ENCODE measurements at regions not wholly inside any gene's neighbourhood (a gene's known extent, or its start where the extent isn't known, plus 50 kb on each side); places are given as distances from the start of the nearest gene placed in this dataset.

DNA sequence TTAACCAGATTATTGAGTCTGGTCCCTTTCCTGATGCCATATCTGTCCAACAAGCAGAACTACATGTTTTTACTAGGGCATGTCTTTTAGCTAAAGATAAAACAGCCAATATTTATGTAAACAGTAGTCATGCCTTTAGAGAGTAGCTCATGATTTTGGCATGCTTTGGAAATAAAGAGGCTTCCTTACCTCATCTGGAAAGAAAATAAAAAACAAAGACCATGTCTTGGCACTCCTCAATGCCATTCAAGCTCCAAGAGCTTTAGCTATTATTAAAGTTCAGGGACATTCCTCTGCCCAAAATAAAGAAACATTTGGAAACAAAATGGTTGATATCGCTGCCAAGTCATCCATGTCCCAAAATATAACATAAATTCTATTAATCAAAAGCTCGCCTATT, 202.4 kb downstream of the URB2 start:
- intact Hi-C loops (cut with DNase I; ENCODE audit: low total_unique reads): no loop called here
- no peak overlapping the region for H3K27ac ChIP-seq

DNA sequence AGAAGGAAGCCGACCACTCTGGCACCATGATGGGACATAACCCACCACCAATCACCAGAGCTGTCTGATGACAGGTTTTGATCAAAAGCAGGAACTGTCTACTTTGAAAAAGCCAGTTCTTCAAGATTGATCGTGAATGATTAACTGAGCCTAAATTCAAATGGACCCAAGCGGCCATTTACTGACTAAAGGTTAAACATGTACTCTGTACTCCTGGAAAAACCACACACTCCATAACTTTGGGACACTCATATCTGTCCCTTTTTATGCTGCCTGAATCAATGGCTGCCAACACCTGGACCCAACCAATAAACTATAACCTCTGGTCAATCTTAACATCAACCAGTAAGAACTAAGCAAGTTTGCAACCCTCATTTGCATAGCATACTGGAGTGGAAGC, 206.6 kb downstream of the URB2 start:
- DNase-seq (ENCODE audit: low spot score in 2 of 2): no peak
- no peak overlapping the region for H3K27ac ChIP-seq
- no peaks in the 10 kb centered on the region for H3K9me3 ChIP-seq
- H3K36me3 ChIP-seq: no peaks in the 10 kb centered on the region
- TF ChIP-seq POLR2A (IDR thresholded peaks at IDR 0.05): no peak
- TF ChIP-seq, protein P1, sequence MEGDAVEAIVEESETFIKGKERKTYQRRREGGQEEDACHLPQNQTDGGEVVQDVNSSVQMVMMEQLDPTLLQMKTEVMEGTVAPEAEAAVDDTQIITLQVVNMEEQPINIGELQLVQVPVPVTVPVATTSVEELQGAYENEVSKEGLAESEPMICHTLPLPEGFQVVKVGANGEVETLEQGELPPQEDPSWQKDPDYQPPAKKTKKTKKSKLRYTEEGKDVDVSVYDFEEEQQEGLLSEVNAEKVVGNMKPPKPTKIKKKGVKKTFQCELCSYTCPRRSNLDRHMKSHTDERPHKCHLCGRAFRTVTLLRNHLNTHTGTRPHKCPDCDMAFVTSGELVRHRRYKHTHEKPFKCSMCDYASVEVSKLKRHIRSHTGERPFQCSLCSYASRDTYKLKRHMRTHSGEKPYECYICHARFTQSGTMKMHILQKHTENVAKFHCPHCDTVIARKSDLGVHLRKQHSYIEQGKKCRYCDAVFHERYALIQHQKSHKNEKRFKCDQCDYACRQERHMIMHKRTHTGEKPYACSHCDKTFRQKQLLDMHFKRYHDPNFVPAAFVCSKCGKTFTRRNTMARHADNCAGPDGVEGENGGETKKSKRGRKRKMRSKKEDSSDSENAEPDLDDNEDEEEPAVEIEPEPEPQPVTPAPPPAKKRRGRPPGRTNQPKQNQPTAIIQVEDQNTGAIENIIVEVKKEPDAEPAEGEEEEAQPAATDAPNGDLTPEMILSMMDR (IDR thresholded peaks at IDR 0.05): no peak
- no peak for TF ChIP-seq POLR2AphosphoS5 (IDR thresholded peaks at IDR 0.05)
- H3K4me1 ChIP-seq: no peaks in the 10 kb centered on the region
- no peak overlapping the region for H3K4me3 ChIP-seq
- intact Hi-C loops (cut with DNase I; ENCODE audit: low total_unique reads): no loop called here
- H3K27me3 ChIP-seq: peaks cover 0 to 4% of the 10 kb centered on the region in 2 donors

More for the DNA sequence above, 202.4 kb downstream of the URB2 start:
- H3K27me3 ChIP-seq: no peaks in the 10 kb centered on the region
- TF ChIP-seq, protein P1 (IDR thresholded peaks at IDR 0.05): no peak
- TF ChIP-seq POLR2A (IDR thresholded peaks at IDR 0.05) (no peak), POLR2AphosphoS5 (IDR thresholded peaks at IDR 0.05) (no peak)
- no peak overlapping the region for H3K4me3 ChIP-seq
- H3K36me3 ChIP-seq: no peaks in the 10 kb centered on the region
- H3K9me3 ChIP-seq: no peaks in the 10 kb centered on the region
- no peak for DNase-seq (ENCODE audit: low spot score in 2 of 2)
- H3K4me1 ChIP-seq: no peaks in the 10 kb centered on the region

DNA sequence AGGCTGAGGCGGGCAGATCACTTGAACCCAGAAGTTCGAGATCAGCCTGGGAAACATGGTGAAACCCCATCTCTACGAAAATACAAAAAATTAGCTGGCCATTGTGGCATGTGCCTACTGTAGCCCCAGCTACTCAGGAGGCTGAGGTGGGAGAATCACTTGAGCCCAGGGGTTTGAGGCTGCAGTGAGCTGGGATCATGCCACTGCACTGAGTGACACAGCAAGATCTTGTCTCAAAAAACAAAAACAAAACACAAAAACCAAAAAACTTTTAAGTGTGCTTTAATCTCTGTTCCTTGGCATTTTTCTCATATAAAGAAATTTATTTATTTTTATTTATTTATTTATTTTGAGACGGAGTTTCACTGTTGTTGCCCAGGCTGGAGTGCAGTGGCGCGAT, 208.2 kb downstream of the URB2 start:
- H3K9me3 ChIP-seq: no peaks in the 10 kb centered on the region
- TF ChIP-seq, protein P1 (IDR thresholded peaks at IDR 0.05): no peak
- no peak overlapping the region for H3K27ac ChIP-seq
- no peak for DNase-seq (ENCODE audit: low spot score in 2 of 2)
- H3K27me3 ChIP-seq: peaks cover 0 to 4% of the 10 kb centered on the region in 2 donors
- intact Hi-C loops (cut with DNase I; ENCODE audit: low total_unique reads): no loop called here
- H3K4me1 ChIP-seq: no peaks in the 10 kb centered on the region
- no peaks in the 10 kb centered on the region for H3K36me3 ChIP-seq
- no peak overlapping the region for H3K4me3 ChIP-seq

DNA sequence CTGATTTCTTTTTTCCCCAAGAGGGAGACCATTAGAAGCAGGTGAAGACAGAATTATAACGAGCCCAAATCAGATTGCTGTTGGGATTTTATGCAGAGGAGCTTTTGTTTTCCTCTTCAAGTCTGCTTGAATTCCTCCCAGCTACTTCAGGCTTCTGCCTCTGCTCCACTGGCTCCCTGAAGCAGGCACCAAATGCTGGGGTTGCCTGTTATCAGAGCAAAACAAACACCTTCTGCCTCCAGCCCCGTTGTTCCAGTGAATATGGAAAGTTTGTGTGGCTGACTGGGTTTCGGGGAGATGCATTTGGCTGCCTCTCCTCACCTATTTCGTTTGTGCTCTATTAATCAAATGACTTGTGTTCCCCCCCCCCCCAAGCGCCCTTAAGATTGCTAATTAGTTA, 209.2 kb downstream of the URB2 start:
- Histone ChIP-seq H3K27ac (no peak overlapping the region), H3K4me1 (no peaks in the 10 kb centered on the region), H3K36me3 (no peaks in the 10 kb centered on the region), H3K4me3 (no peak overlapping the region), H3K9me3 (no peaks in the 10 kb centered on the region), H3K27me3 (peaks cover 0 to 4% of the 10 kb centered on the region in 2 donors)
- intact Hi-C loops (cut with DNase I; ENCODE audit: low total_unique reads): no loop called here
- TF ChIP-seq POLR2A (IDR thresholded peaks at IDR 0.05) (no peak), POLR2AphosphoS5 (IDR thresholded peaks at IDR 0.05) (no peak)
- TF ChIP-seq, protein P1 (IDR thresholded peaks at IDR 0.05): no peak
- DNase-seq (ENCODE audit: low spot score in 2 of 2): no peak

DNA sequence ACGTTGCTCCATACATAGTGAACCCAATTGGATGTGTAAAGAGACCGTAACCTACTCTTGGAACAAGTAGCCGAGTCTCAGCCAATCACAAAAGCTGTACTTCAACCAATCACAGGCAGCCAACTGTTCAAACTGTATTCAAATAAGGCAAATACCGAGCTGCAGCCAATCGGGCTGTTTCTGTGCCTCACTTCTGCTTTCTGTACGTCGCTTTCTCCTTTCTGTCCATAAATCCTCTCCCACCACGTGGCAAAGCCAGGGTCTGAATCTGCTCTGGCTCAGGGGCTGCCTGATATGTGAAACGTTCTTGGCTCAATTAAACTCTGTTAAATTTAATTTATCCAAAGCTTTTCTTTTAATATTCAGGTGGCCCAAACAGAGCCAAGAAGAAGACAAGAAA, 210.3 kb downstream of the URB2 start:
- Histone ChIP-seq H3K4me1 (no peaks in the 10 kb centered on the region), H3K9me3 (no peaks in the 10 kb centered on the region), H3K27ac (no peak overlapping the region), H3K36me3 (no peaks in the 10 kb centered on the region), H3K27me3 (peaks cover 0 to 4% of the 10 kb centered on the region in 2 donors), H3K4me3 (no peak overlapping the region)
- intact Hi-C loops (cut with DNase I; ENCODE audit: low total_unique reads): no loop called here
- TF ChIP-seq, protein P1 (IDR thresholded peaks at IDR 0.05): no peak
- TF ChIP-seq POLR2AphosphoS5 (IDR thresholded peaks at IDR 0.05) (no peak), POLR2A (IDR thresholded peaks at IDR 0.05) (no peak)
- DNase-seq (ENCODE audit: low spot score in 2 of 2): no peak
